Large intestine (tissue), 3 donors: ENCODE measurements at regions not wholly inside any gene's neighbourhood (a gene's known extent, or its start where the extent isn't known, plus 50 kb on each side); places are given as distances from the start of the nearest gene placed in this dataset.
A peak's percentile ranks its signal among the peaks of the same experiment; 100 is the strongest.

Experiments used
- DNase-seq, 2 donors: peaks; one replicate each; pipeline versions ENCODE4 v3.0.0 to v3.0.0-alpha.2; 2013
- H3K27ac ChIP-seq: one replicate; pipeline ENCODE4 v1.5.1; 2013; ENCODE audit warnings: low read length
- H3K27me3 ChIP-seq: 2 replicates; pipeline ENCODE4 v1.6.1; 2013; ENCODE audit warnings: low read length; ENCODE audit not compliant: control insufficient read depth, insufficient read depth
- H3K36me3 ChIP-seq: 2 replicates; pipeline ENCODE4 v1.6.1; 2013; ENCODE audit warnings: low read length; ENCODE audit not compliant: control insufficient read depth, insufficient read depth
- H3K4me1 ChIP-seq: one replicate; pipeline ENCODE4 v1.6.1; 2013; ENCODE audit warnings: low read length; ENCODE audit not compliant: control insufficient read depth, insufficient read depth
- H3K4me3 ChIP-seq: one replicate; pipeline ENCODE4 v1.5.1; 2013; ENCODE audit warnings: low read length
- H3K9me3 ChIP-seq: one replicate; pipeline ENCODE4 v1.6.1; 2013; ENCODE audit warnings: mild to moderate bottlenecking, low read depth, low read length, moderate library complexity; ENCODE audit not compliant: control insufficient read depth
- WGBS: methylation state at CpG from one replicate; pipeline ENCODE4 v1.1.5; 2013; ENCODE audit warnings: low lambda C conversion rate; ENCODE audit not compliant: insufficient coverage; 5-methylcytosine and 5-hydroxymethylcytosine counted together

DNA sequence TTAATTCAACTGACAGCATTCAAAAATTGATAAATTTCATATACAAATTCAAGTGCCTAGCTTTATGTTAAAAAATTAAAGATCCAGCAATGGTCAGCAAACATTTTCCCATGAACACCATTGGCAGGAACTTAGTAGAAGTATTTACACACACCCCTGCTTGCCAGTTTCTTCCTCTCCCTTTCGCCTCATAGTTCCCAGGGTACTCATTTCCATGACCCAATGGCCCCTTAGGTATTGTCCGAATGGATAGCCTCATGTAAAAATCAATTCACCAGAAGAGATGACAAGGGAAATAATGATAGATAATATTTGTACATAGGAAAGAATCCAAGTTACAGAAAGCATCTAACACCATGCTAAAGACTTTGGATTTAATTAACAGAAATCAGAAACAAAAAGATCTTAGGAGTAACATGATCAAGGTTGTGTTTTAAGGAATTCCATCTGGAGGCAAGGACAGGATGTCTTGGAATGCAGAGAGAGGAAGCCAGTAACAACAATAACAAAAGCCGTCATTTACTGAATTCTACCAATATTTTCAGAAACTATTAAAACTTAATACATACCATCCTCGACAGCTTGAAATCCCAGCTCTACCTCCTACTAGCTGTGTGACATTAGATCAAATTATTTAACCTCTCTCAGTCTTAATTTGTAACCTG lies 423.0 kb downstream of the IRS1 start:
- WGBS: no CpG with 5 or more reads among the region's 4 CpGs

DNA sequence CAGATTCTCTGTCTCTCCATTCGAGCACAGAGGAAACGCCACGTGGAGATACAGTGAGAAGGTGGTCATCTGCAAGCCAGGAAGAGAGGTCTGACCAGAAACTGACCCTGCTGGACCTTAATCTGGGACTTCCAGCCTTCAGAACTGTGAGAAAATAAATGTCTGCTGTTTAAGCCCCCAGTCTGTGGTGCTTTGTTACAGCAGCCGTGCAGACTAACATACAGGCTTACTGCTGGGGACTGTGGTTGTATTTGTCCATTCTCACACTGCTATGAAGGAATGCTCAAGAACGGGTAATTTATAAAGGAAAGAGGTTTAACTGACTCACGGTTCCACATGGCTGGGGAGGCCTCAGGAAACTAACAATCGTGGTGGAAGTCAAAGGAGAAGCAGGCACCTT lies 432.7 kb downstream of the IRS1 start:
- whole genome bisulfite sequencing: 86% methylated on average over 2 of the region's 7 CpGs

More for the DNA sequence above, 423.0 kb downstream of the IRS1 start:
- Histone ChIP-seq H3K27ac (no peak overlapping the region), H3K4me3 (no peak overlapping the region), H3K4me1 (no peaks in the 10 kb centered on the region), H3K27me3 (no peaks in the 10 kb centered on the region), H3K36me3 (no peaks in the 10 kb centered on the region), H3K9me3 (no peaks in the 10 kb centered on the region)
- no peak for DNase-seq

DNA sequence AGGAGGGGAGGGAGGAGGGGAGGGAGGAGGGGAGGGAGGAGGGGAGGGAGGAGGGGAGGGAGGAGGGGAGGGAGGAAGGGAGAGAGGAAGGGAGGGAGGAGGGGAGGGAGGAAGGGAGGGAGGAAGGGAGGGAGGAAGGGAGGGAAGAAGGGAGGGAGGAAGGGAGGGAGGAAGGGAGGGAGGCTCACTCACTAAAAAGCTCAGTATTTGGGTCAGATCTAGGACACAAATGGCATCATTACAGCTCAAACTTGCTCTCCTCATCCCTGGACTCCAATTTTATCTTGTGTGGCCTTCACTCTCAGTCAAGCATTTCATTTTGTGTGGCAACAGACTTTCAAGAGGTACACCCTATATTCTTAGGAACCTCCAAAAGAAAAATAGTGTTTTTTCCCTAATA lies 435.4 kb downstream of the IRS1 start:
- no peak for DNase-seq

More for the DNA sequence above, 432.7 kb downstream of the IRS1 start:
- H3K4me1 ChIP-seq: no peaks in the 10 kb centered on the region
- DNase-seq: no peak
- H3K27me3 ChIP-seq: peaks cover 2% of the 10 kb centered on the region
- no peak overlapping the region for H3K4me3 ChIP-seq
- H3K36me3 ChIP-seq: no peaks in the 10 kb centered on the region
- H3K9me3 ChIP-seq: no peaks in the 10 kb centered on the region
- H3K27ac ChIP-seq: no peak overlapping the region

DNA sequence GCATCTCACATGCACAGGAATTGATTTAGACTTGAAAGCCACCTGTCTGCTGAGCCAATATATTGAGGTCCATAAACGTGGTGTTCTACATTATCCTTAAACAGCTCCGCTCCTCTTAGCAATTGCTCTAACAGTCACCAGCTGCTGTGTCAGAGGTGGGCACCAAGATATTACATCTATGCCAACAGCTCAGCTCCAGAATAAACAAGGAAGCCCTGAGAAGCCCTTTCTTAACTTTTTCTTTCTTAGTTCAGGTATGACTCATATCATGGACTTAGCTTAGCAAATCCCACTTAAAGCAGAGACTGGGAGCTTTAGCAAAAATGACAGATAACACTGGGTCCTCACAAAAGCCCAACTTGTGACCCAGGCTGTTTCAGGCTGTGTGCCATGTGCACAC lies 436.6 kb downstream of the IRS1 start:
- Histone ChIP-seq H3K9me3 (no peaks in the 10 kb centered on the region), H3K27ac (no peak overlapping the region), H3K4me3 (no peak overlapping the region), H3K27me3 (peaks cover 2% of the 10 kb centered on the region), H3K4me1 (no peaks in the 10 kb centered on the region), H3K36me3 (no peaks in the 10 kb centered on the region)
- no peak for DNase-seq
- no CpG with 5 or more reads among the region's 2 CpGs for WGBS

More for the DNA sequence above, 435.4 kb downstream of the IRS1 start:
- Histone ChIP-seq H3K4me3 (no peak overlapping the region), H3K4me1 (no peaks in the 10 kb centered on the region), H3K27me3 (peaks cover 2% of the 10 kb centered on the region), H3K36me3 (no peaks in the 10 kb centered on the region), H3K27ac (no peak overlapping the region), H3K9me3 (no peaks in the 10 kb centered on the region)

DNA sequence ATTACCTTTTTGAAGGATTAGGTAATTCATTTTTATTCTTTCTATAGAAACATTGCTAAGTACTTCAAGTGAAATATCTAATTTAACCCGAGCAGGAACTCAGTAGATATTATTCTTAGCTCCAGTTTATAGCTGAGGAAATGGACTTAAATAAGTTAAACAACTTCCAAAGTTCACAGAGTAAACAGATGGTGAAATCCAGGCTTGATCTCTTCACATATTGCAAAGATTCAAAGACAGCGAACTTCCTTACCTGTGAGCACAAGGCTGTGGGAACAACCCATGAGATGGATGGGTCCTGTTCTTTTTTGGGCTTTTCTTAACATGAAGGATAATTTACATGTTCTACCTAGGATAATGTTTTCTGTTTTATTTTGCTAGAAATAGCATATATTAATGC lies 439.0 kb downstream of the IRS1 start:
- Histone ChIP-seq H3K4me3 (no peak overlapping the region), H3K36me3 (no peaks in the 10 kb centered on the region), H3K27ac (no peak overlapping the region), H3K4me1 (no peaks in the 10 kb centered on the region), H3K9me3 (no peaks in the 10 kb centered on the region), H3K27me3 (peaks cover 2% of the 10 kb centered on the region)
- 13% methylated on average over 1 of the region's 2 CpGs for WGBS
- DNase-seq: peak; percentile 9 to 25

DNA sequence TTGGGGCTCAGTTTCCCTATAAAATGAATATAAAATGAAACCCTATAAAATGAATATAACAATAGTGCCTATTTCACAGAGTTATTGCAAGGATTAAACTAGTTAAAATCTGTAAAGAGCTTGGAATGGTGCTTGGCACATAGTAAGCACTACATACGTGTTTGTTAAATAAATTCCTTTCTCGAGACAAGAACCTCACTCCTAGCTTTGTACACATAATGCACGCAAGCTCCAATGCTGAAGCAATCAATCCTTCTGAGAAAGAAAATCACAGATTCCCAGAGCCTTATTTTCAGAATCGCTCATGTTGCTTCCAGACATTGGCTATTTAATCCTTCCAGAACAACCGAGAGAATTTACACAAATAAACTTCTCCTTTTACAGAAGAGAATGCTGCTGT lies 440.9 kb downstream of the IRS1 start:
- no peaks in the 10 kb centered on the region for H3K9me3 ChIP-seq
- DNase-seq: no peak
- WGBS: no CpG with 5 or more reads among the region's 5 CpGs
- H3K4me3 ChIP-seq: no peak overlapping the region
- H3K27me3 ChIP-seq: no peaks in the 10 kb centered on the region
- H3K27ac ChIP-seq: no peak overlapping the region
- H3K36me3 ChIP-seq: no peaks in the 10 kb centered on the region
- H3K4me1 ChIP-seq: no peaks in the 10 kb centered on the region

DNA sequence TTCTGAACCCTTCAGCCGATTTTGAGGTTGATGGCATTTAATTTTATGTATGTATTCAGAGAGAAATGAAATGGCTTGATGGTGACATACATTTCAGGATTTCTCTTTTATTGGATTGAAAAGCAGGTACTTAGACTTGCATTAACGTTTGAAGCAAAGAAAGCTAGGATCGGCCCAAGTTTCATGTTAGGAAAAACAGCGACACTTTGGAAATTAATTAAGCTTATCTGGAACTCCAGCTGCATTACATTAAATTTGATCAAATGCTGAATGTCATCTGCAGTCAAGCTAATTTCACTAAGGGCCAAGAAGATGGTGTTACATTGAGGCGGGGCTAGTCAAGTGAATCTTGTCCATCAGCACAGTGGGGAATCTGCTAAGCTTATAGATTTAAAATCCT lies 441.8 kb downstream of the IRS1 start:
- Histone ChIP-seq H3K4me3 (no peak overlapping the region), H3K27ac (no peak overlapping the region), H3K4me1 (no peaks in the 10 kb centered on the region), H3K27me3 (no peaks in the 10 kb centered on the region), H3K36me3 (no peaks in the 10 kb centered on the region), H3K9me3 (no peaks in the 10 kb centered on the region)
- WGBS: 100% methylated on average over 1 of the region's 5 CpGs
- no peak for DNase-seq

DNA sequence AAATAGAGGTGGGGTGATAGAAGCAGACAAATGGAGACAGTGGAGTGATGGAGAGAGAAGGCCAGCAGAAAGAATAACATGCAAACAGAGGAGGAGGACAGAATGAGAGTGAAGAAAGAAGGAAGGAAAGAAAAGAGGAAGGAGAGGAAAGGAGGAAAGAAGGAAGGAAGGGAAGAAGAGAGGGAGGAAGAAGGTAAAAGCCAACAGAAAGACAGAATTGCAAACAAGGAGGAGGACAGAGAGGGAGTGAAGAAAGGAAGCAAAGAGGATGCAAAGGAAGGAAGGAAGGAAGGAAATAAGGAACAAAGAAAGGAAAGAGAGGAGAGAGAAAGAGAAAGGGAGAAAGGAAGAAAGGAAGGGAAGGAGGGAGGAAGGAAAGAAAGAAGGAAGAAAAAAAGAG lies 444.0 kb downstream of the IRS1 start:
- H3K27ac ChIP-seq: no peak overlapping the region
- no peaks in the 10 kb centered on the region for H3K9me3 ChIP-seq
- no peaks in the 10 kb centered on the region for H3K27me3 ChIP-seq
- H3K4me1 ChIP-seq: no peaks in the 10 kb centered on the region
- H3K36me3 ChIP-seq: no peaks in the 10 kb centered on the region
- H3K4me3 ChIP-seq: no peak overlapping the region
- DNase-seq: no peak

DNA sequence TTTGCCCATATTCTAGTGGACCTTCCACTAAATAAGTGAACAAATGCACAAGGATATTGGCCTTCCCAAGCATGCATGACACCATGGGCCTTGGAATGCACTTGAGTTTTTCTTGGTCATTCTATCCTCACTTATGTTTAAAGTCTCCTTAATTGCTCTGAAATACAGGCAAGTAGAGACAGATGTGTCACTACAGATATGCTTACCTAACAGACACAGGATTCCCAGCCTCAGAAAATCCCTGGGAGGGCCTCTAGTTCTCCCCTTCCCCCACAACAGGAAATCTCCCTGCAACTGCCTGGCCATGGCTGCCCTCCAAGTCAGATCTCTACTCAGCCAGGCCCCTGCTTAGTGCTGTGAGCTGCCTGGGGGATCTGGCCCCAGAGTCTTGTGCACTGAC lies 445.2 kb downstream of the IRS1 start:
- Histone ChIP-seq H3K27me3 (no peaks in the 10 kb centered on the region), H3K27ac (no peak overlapping the region), H3K4me1 (no peaks in the 10 kb centered on the region), H3K9me3 (no peaks in the 10 kb centered on the region), H3K4me3 (no peak overlapping the region), H3K36me3 (no peaks in the 10 kb centered on the region)
- DNase-seq: no peak

DNA sequence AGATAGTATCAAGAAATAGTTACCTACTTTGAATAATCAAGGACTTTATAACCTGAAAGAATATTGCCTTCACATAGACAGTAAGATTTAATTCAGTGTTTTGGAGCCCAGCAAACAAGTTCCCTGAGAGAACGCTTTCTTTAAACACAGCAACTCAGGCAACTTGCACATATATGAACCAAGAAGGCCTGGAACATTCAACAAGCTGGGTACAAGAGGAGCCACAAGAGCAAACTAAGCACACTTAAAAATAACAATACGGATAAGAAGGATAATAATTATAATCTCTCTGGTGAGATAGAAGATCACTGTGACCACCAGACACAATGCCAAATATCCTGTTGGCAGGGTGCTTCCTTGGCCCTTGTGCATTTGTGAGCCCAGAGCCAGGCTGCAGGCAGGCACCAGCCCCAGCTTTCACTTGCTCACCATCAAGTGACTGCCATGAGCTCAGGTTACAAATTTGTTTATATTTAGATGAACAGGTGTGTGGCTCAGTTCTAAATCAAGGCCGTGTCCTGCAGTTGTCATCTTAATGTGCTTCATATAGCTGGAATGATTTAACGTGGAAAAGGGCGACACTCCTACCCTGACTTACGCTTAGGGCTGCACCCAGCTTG lies 446.6 kb downstream of the IRS1 start:
- Histone ChIP-seq H3K36me3 (no peaks in the 10 kb centered on the region), H3K27me3 (no peaks in the 10 kb centered on the region), H3K27ac (no peak overlapping the region), H3K4me1 (no peaks in the 10 kb centered on the region), H3K4me3 (no peak overlapping the region), H3K9me3 (no peaks in the 10 kb centered on the region)
- WGBS: no CpG with 5 or more reads among the region's 6 CpGs
- no peak for DNase-seq

DNA sequence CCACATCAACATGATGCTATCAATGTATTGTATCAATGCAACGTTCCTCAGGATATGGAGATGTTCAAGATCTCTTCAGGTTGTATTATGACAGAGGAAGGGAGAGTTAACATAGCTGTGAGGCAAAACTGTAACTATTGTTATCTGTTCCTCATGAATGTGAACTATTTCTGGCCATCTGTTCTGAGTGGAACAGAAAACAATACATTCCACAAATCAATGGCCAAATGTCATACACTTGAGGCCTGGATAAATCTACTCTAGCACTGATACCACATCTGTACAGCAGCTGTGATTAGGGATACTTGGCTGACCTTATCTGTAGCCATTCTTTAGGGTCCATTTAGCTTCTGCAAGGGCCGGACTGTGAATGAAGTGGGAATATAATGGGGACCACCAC lies 447.9 kb downstream of the IRS1 start:
- H3K4me1 ChIP-seq: no peaks in the 10 kb centered on the region
- no CpG with 5 or more reads among the region's 2 CpGs for WGBS
- H3K9me3 ChIP-seq: no peaks in the 10 kb centered on the region
- H3K27me3 ChIP-seq: no peaks in the 10 kb centered on the region
- no peak for DNase-seq
- no peak overlapping the region for H3K4me3 ChIP-seq
- no peaks in the 10 kb centered on the region for H3K36me3 ChIP-seq
- H3K27ac ChIP-seq: no peak overlapping the region
